GM12892 (cell line): ENCODE measurements at regions not wholly inside any gene's neighbourhood (a gene's known extent, or its start where the extent isn't known, plus 50 kb on each side); places are given as distances from the start of the nearest gene placed in this dataset.

Experiments
- POLR2A ChIP-seq: IDR thresholded peaks from 2 replicates; pipeline ENCODE4 v1.6.1; 2011; ENCODE audit warnings: low read depth, low read length, control low read depth
- POLR2AphosphoS5 ChIP-seq: IDR thresholded peaks from 2 replicates; pipeline ENCODE4 v1.6.1; 2011; ENCODE audit warnings: low read depth, low read length, control low read depth

GRCh38 chr1:5480906-5481305, 511.3 kb downstream of the NPHP4 start:
- no peak for TF ChIP-seq POLR2AphosphoS5
- no peak for TF ChIP-seq POLR2A
